HG03378 (cell line): ENCODE measurements at regions not wholly inside any gene's neighbourhood (a gene's known extent, or its start where the extent isn't known, plus 50 kb on each side); places are given as distances from the start of the nearest gene placed in this dataset.
A peak's percentile ranks its signal among the peaks of the same experiment; 100 is the strongest.
"Not testable (repeated sequence)": the region's sequence is repeated elsewhere in the genome, so short reads cannot be mapped to it uniquely, and the experiment has no call there.

Source experiments
- ATAC-seq: cut with Tn5 transposase; IDR thresholded peaks from one replicate; pipeline ENCODE4 v1.9.1; 2021; ENCODE audit warnings: mild to moderate bottlenecking, moderate library complexity; ENCODE audit not compliant: unreplicated experiment

- ATAC-seq = no peak
These were observed 492.6 kb downstream of the EBF1 start for GRCh38 chr5:158607088-158607487.

DNA sequence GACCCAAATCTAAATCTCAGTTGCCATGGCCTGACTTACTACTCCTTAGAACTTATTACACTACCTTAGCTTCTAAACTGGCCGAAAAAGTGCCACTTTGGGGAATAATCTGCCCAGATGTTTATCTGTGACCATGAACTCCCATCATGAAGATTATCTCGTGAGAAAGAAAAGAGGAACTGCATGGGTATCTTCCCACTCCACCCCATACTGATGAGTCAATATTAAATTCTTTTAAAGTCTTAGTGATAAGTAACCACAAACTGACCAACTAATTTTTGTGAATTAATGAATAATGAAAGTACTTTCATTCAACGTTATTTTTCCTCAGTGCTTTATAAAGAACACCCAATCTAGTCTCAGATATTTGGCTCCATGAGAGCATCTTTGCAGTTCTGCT is 493.5 kb downstream of the EBF1 start:
- ATAC-seq = no peak

GRCh38 chr5:158602981-158603380 is 496.7 kb downstream of the EBF1 start:
- ATAC-seq = no peak

GRCh38 chr5:158601118-158601517 is 498.6 kb downstream of the EBF1 start:
- ATAC-seq = no peak

- ATAC-seq = no peak
These were observed 499.0 kb downstream of the EBF1 start for GRCh38 chr5:158600679-158601078.

- ATAC-seq = no peak
These were observed 500.6 kb downstream of the EBF1 start for GRCh38 chr5:158599157-158599556.

DNA sequence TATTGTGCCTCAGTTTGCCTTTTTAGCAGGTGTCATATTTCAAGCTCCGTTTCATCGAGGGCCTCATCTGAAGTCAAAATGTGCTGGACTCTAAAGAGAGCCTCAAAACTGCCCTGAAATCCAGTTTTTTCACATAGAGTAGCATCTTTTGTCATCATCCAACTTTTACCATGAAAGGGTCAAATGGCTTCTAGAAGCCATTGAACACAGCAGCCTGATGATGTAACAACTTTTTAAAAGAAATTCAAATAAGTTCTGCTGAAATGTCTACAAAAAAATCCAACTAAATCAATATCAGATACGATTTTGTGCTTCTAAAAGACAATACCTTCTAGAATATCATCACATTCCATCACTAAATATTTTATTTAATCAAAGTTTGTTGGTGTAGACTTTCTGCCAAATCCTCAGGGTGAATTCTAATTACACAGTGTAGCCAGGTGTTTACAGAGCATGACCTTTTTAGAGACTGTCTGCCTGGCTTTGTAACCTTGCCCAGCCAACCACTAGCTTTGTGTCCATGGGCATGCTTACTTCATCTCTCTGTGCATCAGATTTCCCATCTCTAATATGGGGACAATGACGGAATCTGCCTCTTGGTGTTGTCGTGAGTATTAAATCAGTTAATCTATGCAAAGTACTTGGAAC is 505.0 kb downstream of the EBF1 start:
- no peak for ATAC-seq

DNA sequence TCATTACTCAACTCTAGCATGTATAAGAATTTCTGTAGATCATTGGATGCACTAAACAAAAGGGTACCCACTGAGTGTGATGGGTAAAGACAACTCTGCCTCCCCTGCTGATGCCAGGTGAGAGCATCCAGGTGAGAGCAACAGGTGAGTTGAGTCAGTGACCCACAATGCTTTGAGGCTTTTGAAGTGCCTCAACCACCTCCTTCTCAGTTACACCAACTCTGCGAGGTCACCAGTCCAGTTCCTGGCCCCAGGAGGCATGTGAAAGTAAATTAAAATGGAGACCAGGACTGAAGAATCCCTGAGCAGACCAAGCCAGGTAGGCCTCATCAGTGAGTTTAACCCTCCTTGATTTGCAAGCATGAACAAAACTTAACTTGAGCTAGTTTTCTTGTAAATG is 505.8 kb downstream of the EBF1 start:
- ATAC-seq = no peak

DNA sequence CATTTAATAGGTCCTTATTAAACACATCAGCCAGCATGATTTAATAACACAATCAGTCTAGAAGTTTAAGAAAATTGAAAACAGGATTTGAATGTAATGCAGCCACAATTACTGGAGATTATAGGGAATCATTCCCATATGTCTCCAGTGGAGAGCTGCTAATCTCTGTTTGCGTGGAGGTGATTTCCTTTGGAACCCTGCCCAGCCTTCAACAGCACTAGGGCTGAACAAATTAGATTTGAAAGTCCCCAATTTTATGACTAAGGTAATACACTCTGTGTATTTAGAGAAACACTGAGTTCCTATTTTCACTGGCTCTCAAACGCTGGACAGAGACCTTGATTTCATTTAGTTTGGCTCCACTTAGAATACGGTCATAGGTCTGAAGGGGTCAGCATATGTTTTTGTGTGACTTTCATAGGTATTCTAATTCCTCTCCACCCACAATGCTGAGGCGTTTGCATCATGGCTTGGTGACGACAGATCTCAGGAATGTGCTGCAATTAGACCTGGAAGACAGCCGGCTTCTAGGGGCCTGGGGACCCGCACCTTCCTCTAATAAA is 508.3 kb downstream of the EBF1 start:
- ATAC-seq = no peak

GRCh38 chr5:158590746-158591300 is 508.9 kb downstream of the EBF1 start:
- no peak for ATAC-seq

DNA sequence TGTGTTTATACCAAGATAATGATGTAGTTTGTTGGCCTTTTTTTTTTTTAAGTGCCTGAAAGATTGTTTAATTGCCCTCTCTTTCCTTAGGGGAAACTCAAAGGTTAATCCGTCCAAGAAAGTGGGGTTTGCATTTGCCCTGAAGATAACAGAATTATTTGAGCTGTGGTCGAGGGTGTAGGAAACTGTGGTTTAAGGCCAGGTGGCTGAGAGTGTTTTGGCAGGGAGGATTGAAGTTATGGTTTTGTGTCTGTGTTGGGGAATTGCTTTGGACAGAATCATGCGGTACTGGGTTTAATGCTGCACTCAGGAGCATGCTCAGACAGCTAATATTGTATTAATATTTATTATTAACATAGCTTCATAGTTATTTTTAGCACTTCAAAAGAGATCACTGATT is 509.8 kb downstream of the EBF1 start:
- ATAC-seq = no peak

DNA sequence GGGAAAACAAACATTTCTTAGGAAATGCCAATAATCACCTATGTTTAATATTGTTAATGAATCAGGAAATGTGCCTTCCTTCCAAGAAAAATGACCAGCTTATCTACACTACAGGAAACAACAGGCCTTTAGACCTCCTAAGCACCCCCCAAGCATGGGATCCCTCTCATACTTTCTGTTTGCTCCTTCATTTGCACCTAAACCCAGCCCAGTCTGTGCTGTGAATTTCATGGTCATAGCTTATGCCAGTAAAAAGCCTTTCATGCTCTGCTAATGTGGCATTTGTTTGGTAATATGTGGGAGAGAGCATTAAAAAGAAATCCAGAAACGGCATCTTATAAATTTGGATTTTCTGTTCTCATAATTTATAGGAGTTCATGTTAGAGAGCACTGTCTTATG is 511.1 kb downstream of the EBF1 start:
- no peak for ATAC-seq

- no peak for ATAC-seq
These were observed 513.7 kb downstream of the EBF1 start for GRCh38 chr5:158586054-158586453.

DNA sequence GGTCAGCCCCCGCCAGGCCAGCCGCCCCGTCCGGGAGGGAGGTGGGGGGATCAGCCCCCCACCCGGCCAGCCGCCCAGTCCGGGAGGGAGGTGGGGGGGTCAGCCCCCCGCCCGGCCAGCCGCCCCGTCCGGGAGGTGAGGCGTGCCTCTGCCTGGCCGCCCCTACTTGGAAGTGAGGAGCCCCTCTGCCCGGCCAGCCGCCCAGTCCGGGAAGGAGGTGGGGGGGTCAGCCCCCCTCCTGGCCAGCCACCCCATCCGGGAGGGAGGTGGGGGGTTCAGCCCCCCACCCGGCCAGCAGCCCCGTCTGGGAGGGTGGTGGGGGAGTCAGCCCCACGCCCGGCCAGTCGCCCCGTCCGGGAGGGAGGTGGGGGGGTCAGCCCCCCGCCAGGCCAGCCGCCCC is 517.0 kb downstream of the EBF1 start:
- ATAC-seq = not testable (repeated sequence)

- no peak for ATAC-seq
These were observed 525.9 kb downstream of the EBF1 start for GRCh38 chr5:158573829-158574228.

DNA sequence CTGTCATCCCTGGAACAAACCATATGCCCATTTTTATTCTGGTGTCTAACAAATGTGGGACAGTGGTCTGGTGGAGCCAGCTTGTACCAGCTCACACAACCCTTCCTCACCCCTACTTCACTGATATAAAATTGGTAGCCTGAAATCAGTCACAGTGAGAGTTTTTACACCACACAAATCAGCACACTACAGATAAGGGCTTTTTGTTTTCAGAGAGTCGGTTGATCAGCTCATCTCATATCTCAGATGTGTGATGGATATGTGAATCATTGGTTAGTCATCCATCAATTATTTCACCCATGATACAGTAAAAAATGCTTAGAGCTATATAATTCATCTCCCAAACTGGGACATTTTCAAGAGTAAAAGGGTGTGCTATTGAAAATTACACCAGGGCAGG is 529.2 kb downstream of the EBF1 start:
- ATAC-seq = no peak

GRCh38 chr5:158569534-158569933 is 530.2 kb downstream of the EBF1 start:
- ATAC-seq = no peak

GRCh38 chr5:158565017-158565789 is 534.5 kb downstream of the EBF1 start:
- ATAC-seq = no peak

DNA sequence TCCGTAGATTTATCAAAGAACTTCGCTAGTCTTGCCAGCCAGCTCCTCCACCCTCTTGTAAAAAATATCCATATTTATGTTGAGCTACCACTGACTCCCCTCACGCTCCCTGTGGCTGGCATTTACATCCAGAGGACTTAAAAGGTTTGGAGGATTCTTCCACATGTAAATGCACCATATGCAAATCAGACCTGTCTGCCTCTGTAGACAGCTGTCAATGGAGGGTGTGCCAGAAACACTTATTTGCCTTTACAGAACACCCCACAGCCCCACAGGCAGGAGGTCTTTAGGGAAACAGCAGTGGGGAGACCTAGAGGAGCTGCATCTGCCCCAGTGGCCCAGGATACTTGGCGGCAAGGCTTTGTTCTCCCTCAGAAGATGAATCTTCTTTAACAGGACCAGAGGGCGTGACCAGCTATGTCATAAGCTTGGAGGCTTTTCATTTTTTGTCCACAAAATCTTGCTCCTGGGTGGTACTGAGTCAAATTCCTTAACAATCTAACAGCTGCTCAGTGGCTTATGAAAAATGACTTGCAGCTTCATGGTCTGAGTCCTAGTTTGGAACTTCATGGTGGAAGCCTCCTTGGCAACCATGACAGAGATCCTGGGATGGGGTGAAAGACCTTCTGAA is 535.8 kb downstream of the EBF1 start:
- ATAC-seq = no peak

DNA sequence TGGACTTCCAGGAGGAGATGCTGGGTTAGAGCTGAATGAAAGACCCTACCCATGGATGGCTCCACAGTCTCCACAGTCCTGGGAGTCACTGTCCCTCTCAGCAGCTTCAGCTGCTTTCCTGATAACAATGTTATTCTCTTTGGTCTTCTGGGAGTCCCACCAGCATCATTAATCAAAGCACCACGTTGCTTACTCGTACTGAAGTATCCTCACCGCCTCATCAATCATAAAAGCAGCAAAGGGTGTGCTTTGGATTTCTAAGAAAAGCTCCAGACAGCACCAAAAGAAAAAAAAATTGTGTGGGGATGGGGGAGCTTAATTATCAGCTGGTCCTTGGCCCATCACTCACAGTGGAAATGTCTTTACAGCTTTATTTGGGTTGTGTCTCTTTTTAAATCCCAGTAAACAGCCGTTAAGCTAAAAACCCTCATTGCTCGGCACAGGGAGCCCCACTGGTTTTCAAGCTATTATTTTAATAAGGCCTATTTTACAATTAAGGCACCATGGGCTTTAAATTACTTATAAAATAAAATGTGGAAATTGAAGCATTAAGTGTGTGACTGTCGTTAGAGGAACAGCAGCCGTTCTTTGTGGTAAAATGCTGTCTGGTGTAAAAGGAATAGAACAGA is 538.0 kb downstream of the EBF1 start:
- ATAC-seq = no peak

DNA sequence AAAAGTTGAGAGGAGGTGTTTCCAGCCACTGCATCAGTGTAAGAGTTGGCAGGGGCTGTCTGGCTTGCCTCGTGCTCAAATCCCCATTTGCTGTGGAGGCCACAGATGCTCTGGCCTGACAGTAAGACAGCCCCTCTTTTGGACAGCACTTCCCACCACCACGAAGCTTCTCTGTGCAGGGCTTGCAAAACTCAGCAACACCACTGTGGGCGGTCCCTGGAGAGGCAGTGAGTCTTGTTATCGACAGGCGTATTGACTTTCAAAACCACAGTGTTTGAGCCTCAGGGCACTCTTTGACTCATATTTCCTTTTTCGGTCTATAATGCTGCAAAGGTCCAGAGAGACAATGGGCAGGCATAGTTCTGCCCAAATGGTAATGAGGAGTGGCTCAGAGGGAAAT is 539.5 kb downstream of the EBF1 start:
- peak; percentile 98 for ATAC-seq
